IPS-NIHi7 (cell line): ENCODE measurements at regions not wholly inside any gene's neighbourhood (a gene's known extent, or its start where the extent isn't known, plus 50 kb on each side); places are given as distances from the start of the nearest gene placed in this dataset.

Experiments
- DNase-seq: peaks from one replicate; pipeline ENCODE4 v3.0.0; 2012; ENCODE audit warnings: mixed read lengths; ENCODE audit errors: extremely low spot score

GRCh38 chr4:132839070-132839469 lies 310.0 kb upstream of the PCDH10 start:
- no peak for DNase-seq

DNA sequence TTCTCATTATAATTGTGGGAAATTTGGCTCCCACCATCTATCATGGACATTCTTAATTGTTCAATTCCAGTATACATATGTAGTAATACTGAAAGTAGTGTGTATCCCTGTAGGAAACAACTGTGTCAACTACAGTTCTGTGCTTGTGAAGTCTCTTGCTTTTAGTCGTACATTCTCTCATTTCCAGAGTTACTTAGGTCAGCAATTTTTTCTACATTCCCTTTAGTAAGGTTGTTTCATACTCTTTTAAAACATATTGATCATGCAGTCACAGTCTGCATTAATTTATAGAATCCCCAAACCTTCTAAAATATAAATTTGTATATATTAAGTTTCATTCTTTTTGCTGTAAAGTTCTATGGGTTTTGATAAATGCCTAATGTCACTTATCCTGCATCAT lies 289.2 kb upstream of the PCDH10 start:
- DNase-seq: no peak

GRCh38 chr4:132860976-132861375 lies 288.1 kb upstream of the PCDH10 start:
- DNase-seq: no peak

GRCh38 chr4:132863619-132864018 lies 285.5 kb upstream of the PCDH10 start:
- DNase-seq: no peak

DNA sequence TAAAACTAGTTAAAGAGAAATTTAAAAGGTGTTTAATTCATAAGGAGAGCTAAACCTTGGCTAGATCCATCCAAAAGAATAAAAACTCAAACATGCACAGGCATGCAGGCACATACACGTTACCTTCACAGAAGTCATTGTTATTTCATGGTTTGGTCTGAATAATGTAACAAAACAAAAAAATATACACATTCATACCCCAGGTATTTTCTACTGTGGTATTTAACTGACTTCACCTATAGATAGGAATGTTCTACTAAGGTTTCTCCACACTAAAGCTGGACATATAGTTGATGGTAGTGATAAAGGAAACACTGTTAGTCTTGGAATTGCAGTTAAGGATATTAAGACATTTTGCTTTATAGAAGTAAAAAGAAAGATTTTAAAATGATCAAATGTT lies 283.6 kb upstream of the PCDH10 start:
- DNase-seq: no peak

DNA sequence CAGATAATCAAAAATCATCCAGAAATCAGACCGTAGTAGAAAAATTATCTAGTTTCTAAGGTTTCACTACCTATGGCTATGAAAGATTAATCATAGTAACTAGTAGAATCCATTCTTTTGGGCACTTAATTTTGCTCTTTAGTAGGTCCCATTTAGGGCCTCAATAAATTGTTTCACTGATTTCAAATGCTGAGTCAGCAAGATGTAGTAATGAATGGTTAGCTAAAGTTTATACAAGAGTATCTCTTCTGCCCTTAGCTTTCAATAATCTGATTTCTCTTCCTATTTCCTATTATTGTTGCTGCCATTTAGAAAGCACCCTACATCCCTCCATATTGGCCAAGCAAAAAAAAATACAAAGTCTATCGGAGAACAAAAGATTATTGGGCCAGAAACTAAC lies 283.2 kb upstream of the PCDH10 start:
- no peak for DNase-seq

- DNase-seq: no peak
Observed at GRCh38 chr4:132866616-132867015, 282.5 kb upstream of the PCDH10 start.

- DNase-seq: no peak
Observed at GRCh38 chr4:132893787-132894186, 255.3 kb upstream of the PCDH10 start.

DNA sequence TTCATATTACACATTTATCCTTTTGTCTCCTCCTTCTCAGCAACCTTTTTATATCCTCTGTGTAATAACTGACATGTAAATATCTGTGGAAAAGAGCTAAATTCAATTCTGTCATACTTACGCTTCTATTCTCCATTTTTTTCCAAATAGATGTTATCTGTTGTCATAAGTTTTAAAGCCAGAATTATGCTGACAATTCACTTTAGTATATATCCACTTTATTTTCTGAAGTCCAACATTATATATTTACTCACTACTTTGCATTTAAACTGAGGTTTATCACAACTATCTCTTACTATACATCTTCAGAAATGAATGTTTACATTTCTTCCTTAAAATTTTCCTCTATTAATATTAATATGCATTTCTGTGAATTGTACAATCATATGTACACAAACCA lies 247.9 kb upstream of the PCDH10 start:
- no peak for DNase-seq

GRCh38 chr4:132910229-132910748 lies 238.8 kb upstream of the PCDH10 start:
- no peak for DNase-seq

- no peak for DNase-seq
Observed at GRCh38 chr4:132918096-132918495, 231.0 kb upstream of the PCDH10 start.

DNA sequence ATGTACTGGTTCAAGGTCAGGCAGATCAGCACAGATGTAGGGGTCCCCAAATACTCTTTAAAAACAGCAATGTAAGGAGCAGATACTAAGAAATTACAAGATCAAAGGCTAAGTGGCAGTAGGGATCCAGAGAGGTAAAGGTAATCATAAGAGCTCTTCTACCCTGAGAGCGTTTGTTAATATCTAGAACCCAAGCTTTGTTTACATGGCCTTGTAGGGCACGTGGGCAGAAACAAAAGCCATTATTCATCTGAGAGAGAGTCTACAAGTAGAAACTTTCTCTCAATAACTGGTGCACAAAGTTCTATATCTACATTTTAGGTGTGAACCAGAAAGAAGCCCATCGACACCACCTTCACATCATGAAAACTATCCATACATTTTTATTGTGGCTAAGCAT lies 225.6 kb upstream of the PCDH10 start:
- DNase-seq: no peak

DNA sequence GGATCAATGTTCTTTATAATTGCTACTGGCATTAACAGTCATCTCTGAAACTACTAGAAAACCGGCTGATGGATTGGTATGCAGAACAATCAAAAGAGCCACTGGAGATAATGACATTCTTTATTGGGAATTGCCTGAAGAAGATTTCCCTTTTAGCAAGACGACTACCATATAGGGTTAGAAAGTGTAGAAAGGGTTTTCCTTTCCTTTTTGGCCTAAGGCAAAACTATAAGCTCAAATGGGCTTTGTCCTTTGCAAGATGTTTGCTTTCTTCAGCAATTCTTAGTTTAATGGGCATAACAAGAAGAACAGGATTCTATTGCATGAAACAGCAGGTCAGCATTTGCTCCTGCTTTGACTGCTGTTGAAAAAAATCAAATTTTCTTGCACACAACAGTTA lies 214.2 kb upstream of the PCDH10 start:
- no peak for DNase-seq

DNA sequence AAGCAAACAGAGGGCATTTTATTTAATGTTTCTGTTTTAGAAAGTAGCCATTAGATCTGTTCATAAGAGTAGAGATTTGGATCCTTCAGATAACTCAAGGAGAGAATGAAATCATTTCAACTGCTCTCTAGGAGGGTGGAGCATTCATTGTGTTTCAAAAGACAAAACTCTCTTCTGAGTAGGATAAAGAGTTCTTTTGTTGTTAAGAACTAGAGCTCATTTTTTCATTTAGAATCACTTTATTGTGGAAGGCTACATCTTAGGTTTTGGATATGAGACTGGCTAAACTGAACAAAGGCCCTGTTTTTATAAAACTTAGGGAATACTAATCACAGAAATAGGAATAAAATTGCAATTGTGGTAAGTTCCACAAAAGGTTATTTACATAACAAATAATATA lies 193.9 kb upstream of the PCDH10 start:
- DNase-seq: no peak

GRCh38 chr4:132956962-132957361 lies 192.1 kb upstream of the PCDH10 start:
- no peak for DNase-seq

GRCh38 chr4:132958457-132959263 lies 190.4 kb upstream of the PCDH10 start:
- no peak for DNase-seq

DNA sequence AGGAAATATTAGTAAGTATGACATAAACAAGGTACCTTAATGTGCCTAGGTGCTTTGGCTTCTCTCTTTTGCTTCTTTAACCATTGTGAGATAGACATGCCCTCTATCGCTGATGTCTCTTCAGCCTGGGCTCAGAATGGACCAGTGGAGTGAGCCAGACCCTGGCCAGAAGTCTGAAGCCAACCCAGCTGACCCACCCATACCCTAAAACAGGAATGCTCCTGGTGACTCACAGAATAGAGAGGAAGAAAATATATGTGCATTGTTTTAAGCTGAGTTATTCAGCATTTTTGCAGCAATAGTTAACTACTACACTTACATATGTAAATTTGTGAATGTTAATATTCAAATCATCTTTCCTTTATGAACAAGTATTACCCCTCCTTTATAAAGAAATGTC lies 167.5 kb upstream of the PCDH10 start:
- peak; percentile 21 for DNase-seq

GRCh38 chr4:132982151-132982550 lies 166.9 kb upstream of the PCDH10 start:
- DNase-seq: peak; percentile 20

DNA sequence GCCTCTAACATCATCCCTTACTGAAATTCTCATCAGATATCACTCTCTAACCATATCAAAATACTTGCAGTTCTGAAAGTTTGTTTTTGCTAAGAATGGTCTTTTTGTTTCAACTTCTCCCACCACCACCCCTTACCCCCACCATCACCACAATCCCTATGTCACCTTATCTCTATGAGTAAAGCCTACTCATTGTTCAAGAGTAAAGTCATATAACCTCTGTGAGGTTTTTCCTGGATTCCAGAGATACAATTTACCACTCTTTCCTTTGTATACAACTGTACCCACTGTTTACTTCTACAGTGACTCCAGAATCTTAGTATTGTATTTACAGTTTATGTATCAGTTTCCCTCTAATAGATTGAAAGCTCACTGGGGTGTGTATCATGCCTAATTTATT lies 158.0 kb upstream of the PCDH10 start:
- DNase-seq: no peak

DNA sequence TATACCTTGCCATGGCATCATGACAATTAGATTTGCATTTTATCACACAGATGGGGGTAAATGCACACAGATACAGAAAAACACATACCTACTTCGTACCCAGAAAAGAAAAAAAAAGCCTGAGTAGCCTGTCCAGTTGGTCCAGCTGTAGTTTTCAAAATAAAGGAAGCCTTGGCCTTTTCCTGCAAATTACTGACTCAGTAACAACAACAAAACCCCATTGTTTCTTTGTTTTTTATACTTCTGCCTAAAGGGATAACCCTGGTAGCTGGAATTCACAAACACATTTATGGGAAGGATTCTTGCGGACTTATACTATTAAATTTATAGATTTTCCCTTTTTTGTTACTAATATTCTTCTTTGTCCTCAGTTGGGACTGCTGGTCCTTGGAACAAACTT lies 156.4 kb upstream of the PCDH10 start:
- no peak for DNase-seq

- DNase-seq: no peak
Observed at GRCh38 chr4:132998585-132999230, 150.4 kb upstream of the PCDH10 start.

DNA sequence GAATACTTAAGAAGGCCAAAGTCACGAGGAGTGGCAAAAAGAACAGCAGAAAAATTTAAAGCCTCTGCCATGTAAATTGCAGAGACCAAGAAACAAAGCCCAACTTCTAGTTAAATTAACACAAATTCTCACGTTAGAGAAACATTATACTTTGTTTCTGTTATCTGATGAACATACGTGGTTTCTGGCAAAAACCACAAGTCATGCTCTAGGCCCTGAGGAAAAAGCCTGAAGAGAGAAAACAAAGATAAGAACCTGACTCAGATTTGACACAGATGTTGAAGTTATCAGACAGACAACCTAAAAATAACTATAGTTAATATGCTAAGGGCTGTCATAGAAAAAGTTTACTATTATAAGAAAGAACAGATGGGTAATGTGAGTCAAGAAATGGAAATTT lies 149.1 kb upstream of the PCDH10 start:
- no peak for DNase-seq

DNA sequence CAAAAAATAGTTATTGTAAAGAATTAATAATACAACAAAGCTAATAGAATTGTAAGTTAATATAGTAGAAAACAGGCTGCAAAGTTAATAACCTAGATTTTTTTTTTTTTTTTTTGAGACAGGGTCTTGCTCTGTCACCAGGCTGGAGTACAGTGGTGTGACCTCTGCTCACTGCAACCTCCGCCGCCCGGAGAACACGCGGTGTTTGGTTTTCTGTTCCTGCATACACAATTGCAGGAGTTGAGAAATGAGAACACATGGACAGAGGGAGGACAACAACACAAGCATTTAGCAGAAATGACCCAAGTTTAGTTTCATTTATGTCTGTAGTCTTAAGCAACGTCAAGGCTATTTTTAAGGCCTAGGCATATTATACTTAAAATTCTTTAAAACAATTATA lies 145.9 kb upstream of the PCDH10 start:
- no peak for DNase-seq
